ENCODE measurements at regions not wholly inside any gene's neighbourhood (a gene's known extent, or its start where the extent isn't known, plus 50 kb on each side); places are given as distances from the start of the nearest gene placed in this dataset.

DNA sequence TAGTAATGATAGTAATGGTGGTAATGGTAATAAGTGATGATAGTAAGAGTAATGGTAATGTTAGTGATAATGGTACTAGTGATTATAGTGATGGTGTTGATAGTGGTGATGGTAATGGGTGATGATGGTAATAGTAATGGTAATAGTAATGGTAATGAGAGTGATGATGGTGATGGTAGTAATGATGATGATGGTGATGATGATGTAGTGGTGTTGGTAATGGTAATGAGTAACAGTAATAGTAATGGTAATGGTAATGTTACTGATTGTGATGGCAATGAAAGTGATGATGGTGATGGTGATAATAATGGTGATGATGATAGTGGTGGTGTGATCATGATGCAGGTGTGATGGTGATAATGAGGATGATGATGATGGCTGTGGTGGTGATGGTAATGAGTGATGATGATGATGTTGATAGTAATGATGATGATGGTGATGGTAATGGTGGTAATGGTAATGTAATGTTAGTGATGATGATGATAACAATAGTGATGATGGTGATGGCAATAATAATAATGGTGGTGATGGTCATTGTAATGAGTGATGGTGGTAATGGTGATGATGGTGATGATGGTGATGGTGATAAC is 235.0 kb downstream of the MATN1 start:
- DNase-seq (ENCODE audit: low read depth in 2 of 3, low spot score in 1 of 3) = no peak

DNA sequence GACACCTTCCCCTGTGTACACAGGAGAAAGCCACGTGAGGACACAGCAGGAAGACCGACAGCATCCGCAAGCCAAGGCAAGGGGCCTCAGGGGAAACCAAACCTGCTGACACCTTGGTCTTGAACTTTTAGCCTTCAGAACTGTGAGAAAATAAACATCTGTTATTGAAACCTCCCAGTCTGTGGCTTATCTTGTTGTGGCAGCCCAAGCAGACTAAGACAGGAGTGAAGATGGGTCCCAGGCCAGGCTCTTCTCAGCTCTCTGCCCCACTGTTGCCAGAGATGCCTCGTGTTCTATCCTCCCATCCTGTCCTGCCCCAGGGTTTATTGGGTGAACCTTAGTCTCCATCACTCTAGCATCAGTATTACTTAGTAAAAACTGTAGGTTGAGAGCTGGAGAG is 236.3 kb downstream of the MATN1 start:
- DNase-seq (ENCODE audit: low read depth in 2 of 3, low spot score in 1 of 3) = no peak

DNA sequence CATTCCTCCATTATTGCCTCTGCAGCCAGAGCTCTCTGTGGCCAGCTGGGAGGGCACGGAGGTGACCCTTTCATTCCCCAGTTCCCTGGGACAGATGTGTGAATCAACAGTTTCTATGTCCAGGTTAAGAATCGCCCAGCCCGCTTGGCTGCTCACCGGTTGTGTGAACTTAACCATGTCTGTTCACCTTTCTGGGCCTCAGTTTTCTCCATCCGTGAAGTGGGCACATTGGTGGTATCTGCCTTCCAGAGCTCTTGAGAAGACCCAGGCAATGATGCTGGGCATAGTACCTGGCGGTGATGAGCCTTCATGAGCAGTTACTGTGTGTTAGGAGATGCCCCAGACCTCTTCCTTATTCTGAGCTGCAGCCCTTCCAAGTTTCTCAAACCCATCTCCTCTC is 238.3 kb downstream of the MATN1 start:
- no peak for DNase-seq (ENCODE audit: low read depth in 2 of 3, low spot score in 1 of 3)

DNA sequence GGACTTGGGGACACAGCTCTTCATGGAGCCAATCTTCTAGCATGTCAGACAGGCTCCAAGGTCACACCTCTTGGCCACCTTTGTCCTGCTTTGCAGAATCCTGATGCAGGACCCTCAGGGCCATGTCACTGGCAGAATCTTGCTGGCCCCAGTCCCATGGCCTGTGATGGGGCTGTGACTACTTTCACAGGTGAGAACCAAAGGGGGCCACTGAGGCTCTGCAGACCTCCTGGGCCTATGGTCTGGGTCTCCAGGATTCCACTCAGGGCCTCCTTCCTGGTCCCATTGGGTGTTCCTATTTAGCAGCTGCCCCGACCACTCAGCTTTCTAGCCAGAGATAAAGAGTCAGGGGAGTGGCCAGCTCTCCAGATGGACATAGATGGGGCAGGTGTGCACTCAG is 238.7 kb downstream of the MATN1 start:
- DNase-seq (ENCODE audit: low read depth in 2 of 3, low spot score in 1 of 3) = no peak

DNA sequence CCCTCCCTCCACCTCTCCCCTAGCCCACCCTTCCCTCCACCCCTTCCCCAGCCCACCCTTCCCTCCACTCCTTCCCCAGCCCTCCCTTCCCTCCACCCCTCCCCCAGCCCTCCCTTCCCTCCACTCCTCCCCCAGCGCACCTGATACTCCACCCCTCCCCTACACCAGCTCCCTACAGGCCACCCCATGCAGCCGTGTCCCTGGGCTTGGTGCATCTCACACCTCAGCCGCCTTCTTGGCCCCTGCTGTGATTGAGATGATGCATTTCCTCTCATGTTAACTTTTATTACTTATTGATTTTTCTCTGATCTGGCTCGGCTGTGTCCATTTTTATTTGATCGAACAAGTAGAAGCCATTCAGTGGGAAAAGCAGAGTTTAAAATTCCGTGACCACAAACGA is 243.8 kb downstream of the MATN1 start:
- DNase-seq (ENCODE audit: low read depth in 2 of 3, low spot score in 1 of 3) = no peak

DNA sequence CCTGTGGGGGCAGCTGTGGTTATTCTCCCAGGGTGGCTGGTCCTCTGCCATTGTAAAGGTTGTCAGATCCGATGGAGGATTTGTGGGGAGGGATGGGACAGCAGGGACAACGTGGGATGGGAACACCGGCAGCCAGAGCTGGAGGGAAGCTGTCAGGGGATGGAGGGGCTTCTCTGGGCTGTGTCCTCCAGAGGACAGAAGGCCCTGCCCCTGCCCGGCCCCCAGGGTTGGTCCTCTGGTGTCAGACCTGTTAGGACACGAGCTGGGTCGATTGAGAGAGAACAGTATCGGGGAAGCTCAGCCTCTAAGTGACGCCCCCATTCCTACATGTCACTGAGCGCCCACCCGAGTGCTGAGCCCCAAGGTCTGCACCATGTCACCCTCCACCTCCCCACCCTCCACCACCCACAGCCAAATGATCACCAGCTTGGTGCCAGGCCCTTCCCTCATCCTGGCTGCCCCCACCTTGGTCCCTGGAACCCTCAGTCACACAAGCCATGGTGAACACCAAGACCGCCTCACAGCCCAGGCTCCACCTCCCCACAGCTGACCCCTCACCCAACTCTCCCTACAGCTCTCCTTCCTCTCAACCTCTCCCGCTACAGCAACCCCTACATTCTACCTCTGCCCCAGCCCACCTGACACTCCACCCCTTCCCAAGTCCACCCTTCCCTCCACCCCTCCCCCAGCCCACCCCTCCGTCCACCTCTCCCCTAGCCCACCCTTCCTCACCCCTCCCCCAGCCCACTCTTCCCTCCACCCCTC is 244.4 kb downstream of the MATN1 start:
- DNase-seq (ENCODE audit: low read depth in 2 of 3, low spot score in 1 of 3) = no peak

DNA sequence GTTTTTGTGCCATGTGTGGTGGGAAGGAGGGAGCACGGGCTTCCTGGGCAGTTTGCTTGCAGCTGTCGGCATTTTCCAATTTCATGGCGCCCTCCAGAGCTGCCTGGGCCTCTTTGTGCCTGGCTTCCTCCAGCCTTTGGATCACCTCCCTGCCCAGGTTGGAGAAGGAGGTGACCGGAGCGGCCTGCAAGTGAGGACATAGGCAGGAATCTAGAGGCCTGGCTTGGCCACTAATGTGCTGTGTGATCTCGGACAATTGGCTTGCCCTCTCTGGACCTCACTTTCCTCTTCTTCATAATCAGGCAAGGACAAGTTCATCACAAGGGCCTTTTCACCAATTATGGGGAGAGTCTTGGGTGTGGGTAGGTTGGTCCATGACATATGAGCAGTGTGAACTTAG is 245.1 kb downstream of the MATN1 start:
- DNase-seq (ENCODE audit: low read depth in 2 of 3, low spot score in 1 of 3) = no peak

DNA sequence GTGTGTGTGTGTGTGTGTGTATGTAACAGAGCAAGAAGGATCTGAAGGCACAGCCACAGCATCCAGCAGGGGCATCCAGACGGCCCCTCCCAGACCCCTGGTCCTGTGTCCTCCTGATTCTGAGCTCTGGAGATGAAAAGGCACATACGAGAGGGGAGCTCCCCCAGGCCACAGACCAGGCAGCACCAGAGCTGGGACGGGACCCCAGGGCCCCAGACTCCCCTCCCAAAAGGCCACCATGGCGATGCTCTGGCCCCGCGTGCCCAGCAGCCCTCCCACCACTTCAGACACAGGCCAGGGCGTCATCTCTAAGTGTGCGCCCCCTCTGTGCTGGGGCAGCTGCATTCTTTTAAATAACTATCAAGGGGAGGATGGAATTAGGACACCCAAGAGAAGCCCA is 245.8 kb downstream of the MATN1 start:
- DNase-seq (ENCODE audit: low read depth in 2 of 3, low spot score in 1 of 3) = no peak

DNA sequence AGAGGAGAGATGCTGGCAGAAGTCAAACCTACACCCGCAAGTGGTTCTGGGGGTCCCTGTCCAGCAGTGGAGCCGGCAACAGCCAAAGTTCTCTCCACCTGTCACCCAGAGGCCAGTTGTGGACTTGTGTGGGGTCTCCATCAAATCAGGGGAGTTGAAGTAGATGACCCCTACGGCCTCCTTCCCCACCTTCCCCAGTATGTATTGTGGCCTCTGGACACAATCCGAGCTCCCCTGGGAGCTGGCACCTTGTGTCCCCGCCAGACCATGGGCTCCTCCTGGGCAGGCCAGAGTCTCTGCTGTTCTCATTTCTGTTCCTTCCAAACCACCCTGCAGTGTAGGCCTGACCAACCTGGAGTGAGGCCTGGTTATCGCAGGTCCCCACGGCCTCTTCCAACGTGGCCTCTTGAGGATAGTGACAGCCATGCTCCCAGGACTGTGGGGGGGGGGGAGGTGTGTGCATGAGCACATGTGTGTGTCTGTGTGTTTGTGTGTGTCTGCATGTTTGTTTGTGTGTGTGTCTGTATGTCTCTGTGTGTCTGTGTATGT is 246.4 kb downstream of the MATN1 start:
- DNase-seq (ENCODE audit: low read depth in 2 of 3, low spot score in 1 of 3) = no peak

DNA sequence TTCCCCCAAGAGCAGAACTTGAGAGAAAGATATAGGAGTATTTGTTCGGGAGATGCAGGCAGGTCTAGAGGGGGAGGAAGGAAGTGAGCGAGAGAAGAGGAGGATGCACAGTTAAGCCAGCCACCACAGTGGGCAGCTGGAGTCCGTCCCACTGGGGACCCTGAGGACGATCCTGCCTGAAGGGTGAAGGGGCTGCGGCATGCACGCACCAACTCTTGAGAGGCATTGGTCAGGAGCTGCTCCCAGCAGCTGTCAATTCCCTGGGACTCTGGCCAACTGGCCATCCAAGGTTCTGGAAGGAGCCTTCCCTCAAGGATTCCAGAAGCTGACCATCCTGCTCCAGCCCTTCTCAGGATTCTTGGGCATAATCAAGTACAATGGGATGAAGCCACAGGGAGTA is 246.9 kb downstream of the MATN1 start:
- no peak for DNase-seq (ENCODE audit: low read depth in 2 of 3, low spot score in 1 of 3)

DNA sequence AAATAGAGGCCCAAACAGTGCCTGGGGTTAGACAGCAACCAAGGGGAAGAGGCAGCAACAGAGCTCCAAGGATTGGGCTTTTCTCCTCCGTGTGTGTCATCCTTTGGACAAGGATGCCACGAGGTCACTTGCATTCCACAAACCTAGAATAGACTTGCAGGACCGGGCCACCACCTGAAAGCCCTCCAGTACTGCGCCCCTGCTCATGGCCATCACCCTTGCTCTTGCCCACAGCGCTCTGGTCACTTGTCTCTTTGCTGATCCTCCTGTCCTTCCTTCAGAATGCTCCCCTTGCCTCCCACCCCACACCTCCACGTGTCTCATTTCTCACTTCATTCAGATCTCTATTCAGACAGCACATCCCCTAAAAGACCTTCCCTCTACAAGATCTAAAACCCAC is 247.4 kb downstream of the MATN1 start:
- no peak for DNase-seq (ENCODE audit: low read depth in 2 of 3, low spot score in 1 of 3)

DNA sequence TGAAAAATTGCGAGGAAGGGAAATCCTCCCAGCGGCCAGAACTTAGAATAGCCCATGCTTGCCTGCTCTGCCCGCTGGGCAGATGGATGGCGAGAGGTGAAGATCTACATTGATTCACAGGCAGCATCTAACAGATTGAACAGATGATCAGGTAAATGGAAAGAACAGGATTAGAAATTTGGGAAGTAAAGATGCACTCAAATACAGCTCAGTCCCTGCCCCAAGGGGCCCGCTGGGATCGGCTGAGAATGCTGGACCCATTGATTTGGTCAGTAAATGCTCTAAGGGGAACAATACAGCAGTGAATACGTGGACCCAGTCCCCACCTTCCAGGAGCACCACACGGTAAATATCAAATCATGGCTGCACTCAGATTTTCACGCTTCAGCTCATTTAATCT is 248.2 kb downstream of the MATN1 start:
- no peak for DNase-seq (ENCODE audit: low read depth in 2 of 3, low spot score in 1 of 3)

DNA sequence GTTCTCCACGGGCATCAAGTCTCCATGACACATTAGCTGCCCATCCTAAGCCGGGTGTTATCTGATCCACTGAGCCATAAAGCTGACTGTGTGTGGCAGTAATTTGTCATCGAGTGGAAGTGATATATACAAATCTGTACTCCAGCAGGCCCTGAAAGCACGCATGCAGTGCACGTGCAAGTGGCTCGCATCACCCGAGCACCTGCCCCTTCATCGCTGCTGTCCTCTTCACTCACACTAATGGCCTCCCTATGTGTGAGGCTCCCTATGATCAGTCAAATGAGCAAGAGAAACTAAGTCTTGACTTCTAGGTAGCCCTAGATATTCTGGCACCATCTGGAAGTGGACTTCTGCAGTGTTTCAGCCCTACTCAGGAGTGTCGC is 248.6 kb downstream of the MATN1 start:
- DNase-seq (ENCODE audit: low read depth in 2 of 3, low spot score in 1 of 3) = no peak

DNA sequence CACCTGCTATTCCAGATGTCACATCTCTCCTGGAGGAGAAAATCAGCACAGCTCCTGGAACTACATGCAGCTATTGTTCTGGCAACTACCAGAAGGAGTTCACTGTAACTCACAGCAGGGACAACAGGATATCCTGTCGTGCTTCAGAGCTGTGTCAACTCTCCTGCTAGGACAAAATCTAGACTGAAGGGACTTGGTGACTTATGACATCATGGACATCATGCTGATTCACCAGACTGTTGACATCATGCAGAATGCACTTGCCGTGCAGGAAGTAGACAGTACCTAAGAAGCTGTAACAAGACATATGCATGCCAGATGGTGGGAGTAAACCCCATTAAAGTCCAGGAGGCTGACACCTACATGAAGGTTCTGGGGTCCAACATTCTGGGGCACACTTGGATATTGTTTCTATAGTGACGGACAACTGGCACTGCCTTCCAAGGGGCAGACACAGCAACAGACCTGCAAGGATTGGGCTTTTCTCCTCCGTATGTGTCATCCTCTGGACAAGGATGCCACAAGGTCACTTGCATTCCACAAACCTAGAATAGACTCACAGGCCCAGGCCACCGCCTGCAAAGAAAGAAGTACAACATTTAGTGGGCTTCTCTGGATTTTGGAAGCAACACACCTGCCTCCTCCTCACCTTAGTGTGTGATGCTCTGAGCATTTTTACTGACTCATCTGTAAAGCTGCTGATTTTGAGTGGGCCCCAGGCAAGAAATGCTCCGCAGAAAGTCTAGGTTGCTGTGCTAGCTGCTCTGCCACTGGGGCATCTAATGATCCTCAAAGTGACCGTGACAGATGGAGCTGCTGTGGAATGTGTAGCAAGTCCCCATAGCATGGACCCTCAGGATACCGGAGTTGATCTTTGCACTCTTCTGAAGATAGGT is 249.2 kb downstream of the MATN1 start:
- DNase-seq (ENCODE audit: low read depth in 2 of 3, low spot score in 1 of 3) = no peak

DNA sequence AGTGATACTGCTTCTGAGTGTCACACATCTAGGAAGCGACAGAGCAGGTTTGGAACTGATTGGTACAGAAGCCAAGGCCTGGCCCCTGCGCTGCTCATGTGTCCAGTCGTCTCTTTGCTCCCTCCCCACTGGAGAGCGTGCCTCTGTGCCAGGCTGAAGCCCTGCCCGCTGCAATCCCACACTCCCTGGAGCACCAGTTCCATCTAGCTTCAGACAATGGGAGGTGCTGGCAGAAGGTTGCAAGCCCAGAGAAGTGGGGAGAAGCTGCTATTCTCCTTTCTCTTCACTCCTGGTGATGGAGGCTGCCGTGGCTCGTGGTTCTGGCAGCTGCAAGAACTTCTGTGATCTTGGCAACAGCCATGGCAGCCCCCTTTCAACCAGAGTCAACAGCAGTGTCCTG is 250.9 kb downstream of the MATN1 start:
- DNase-seq (ENCODE audit: low read depth in 2 of 3, low spot score in 1 of 3) = no peak

DNA sequence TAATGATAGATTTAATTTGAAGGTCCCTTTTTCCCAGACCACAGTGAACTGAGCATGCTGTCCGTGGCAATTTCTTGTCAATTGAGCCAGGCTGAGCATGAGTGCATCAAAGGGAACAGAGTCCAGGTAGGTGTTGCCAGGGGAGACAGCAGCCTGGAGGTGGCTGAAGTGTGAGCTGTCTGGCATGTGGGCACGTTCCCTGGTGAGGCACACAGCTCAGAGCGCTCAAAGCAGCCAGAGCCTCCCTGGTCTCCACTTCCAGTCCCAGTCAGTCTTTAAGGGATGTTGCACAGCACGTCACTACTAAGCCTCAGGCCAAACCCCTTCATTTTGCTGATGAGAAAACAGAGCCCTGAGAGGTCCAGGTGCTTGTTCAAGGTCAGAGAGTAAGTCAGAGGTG is 251.4 kb downstream of the MATN1 start:
- no peak for DNase-seq (ENCODE audit: low read depth in 2 of 3, low spot score in 1 of 3)

DNA sequence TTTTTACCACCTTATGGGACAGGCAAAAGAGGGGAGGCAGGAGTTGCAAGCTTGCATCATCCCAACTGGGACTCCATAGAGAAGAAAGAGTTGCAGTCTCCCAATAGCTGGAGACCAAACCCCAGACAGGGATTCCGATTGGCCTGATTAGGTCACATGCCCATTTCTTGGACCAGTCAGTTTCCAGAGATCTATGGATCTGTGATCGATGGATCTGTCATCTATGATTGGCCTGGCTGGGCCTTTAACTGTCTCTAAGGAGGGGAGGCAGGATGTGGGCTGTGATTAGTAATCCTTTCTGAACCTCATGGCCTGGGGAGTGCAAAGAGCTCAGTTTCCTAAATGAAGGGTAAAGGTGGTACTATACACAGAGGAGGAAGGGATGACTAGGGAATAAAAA is 252.1 kb downstream of the MATN1 start:
- no peak for DNase-seq (ENCODE audit: low read depth in 2 of 3, low spot score in 1 of 3)

DNA sequence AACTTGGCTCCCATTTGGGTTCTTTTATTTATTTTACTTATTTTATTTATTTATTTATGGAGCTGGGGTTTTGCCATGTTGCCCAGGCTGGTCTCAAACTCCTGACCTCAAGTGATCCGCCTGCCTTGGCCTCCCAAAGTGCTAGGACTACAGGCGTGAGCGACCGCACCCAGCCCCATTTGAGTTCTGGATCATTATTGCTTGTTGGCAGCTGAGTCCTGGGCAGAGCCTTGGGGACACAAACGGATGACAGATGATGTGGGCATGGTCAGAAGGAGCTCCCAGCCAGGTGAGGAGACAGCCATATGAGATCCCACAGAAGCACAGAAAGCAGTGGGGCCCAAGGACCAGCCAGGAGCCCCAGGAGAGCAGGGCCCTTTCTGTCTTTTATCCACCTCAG is 254.0 kb downstream of the MATN1 start:
- no peak for DNase-seq (ENCODE audit: low read depth in 2 of 3, low spot score in 1 of 3)

DNA sequence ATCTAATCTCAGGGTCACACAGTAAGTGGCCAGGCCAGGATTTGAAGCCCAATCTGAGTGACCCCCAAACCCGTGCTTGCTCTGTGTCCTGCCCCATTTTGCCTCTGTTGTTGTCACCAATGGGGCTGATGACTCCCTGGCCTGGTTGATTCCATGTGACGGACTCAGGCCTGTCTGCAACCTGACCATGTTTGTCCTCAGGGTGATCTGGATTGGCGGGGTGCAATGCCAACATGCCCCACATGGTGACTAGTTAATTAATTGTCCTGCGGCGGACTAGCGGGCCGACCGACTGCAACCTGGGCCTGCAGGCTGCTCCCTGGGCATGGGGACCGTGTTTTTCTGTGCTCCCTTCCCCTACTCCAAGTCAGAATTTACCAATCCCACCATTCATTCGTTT is 256.3 kb downstream of the MATN1 start:
- no peak for DNase-seq (ENCODE audit: low read depth in 2 of 3, low spot score in 1 of 3)

DNA sequence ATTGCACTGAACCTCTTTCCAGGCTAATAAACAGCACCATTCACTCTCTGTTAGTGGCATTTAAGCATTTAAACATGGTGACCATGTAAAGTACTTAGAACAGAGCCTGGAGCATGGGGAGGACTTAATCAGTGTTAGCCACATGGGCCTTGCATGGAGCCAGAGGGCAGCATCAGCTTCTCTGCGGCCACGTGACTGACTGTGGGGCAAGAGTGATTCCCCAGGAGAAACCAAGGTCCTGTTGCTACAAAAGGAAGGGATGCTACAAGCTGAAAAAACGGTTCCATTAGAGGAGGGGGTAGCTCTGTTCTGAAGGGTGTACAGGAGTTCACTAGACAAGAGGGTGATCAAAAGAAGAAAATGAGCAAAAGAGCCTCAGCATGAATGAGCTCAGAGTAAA is 256.8 kb downstream of the MATN1 start:
- no peak for DNase-seq (ENCODE audit: low read depth in 2 of 3, low spot score in 1 of 3)

DNA sequence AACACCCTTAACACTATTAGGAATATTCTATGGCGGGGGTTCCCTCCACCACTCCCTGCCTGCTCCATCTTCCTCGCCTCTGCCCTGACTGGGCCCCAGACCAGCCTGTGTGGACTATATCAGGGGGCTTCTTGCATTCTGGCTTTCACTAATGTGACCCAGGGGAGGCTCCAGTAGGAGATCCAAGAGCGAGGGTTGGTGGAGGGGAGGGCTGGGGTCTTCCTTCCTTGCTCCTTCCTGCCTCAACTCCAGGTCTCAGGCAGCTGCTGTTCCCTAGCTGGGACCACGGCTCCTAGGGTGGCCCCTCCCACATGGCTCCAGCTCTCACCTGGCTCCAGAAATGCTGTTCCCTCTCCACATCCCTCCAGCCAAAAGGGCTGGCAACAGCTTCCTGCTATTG is 257.4 kb downstream of the MATN1 start:
- no peak for DNase-seq (ENCODE audit: low read depth in 2 of 3, low spot score in 1 of 3)

DNA sequence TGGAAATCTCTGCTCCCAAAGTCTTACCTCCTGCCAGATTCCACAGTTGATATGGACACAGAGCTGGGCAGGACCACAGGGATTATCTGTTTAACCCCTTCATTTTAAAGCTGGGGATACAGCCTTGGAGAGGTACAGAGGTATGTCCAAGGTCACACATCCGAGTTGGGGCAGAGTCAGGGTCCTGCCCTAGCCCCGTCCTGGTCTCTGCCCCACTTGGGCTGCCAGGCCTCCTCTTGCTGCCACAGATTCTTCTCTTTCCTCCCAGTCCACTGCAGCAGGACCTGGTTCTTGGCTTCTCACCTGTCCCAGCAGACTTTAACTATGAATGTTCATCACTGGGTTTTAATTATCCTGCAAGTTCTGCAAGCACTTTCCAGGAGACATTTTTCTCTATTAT is 258.3 kb downstream of the MATN1 start:
- no peak for DNase-seq (ENCODE audit: low read depth in 2 of 3, low spot score in 1 of 3)

Data from stimulated activated CD4-positive, alpha-beta T cell treated with anti-CD3 and anti-CD28 coated beads, Interleukin-12 subunit alpha, Interleukin-12 subunit beta, amount 100 ng/mL, for 48 hours (primary cell).